ENCODE measurements at regions not wholly inside any gene's neighbourhood (a gene's known extent, or its start where the extent isn't known, plus 50 kb on each side); places are given as distances from the start of the nearest gene placed in this dataset.

GRCh38 chr1:220410611-220411010 is 117.3 kb upstream of the MARK1 start:
- DNase-seq, result peak; percentile 4

- no peak for DNase-seq
These were observed 118.0 kb upstream of the MARK1 start for GRCh38 chr1:220409771-220410595.

GRCh38 chr1:220407191-220407590 is 120.7 kb upstream of the MARK1 start:
- DNase-seq, result no peak

GRCh38 chr1:220398238-220398637 is 126.0 kb upstream of the RAB3GAP2 start:
- DNase-seq, result no peak

GRCh38 chr1:220391491-220391890 is 119.2 kb upstream of the RAB3GAP2 start:
- no peak for DNase-seq

GRCh38 chr1:220389634-220390033 is 117.4 kb upstream of the RAB3GAP2 start:
- no peak for DNase-seq

GRCh38 chr1:220386494-220387195 is 114.4 kb upstream of the RAB3GAP2 start:
- no peak for DNase-seq

- no peak for DNase-seq
These were observed 112.9 kb upstream of the RAB3GAP2 start for GRCh38 chr1:220385158-220385557.

- no peak for DNase-seq
These were observed 110.7 kb upstream of the RAB3GAP2 start for GRCh38 chr1:220382994-220383393.

GRCh38 chr1:220380885-220381284 is 108.6 kb upstream of the RAB3GAP2 start:
- no peak for DNase-seq

GRCh38 chr1:220378571-220379302 is 106.5 kb upstream of the RAB3GAP2 start:
- DNase-seq, result no peak

- DNase-seq, result no peak
These were observed 103.5 kb upstream of the RAB3GAP2 start for GRCh38 chr1:220375715-220376114.

GRCh38 chr1:220374449-220374848 is 102.2 kb upstream of the RAB3GAP2 start:
- no peak for DNase-seq

- DNase-seq, result no peak
These were observed 100.2 kb upstream of the RAB3GAP2 start for GRCh38 chr1:220372451-220372850.

GRCh38 chr1:220371324-220371723 is 99.1 kb upstream of the RAB3GAP2 start:
- DNase-seq, result no peak

GRCh38 chr1:220370041-220370700 is 97.9 kb upstream of the RAB3GAP2 start:
- DNase-seq, result peak; percentile 70

- no peak for DNase-seq
These were observed 97.3 kb upstream of the RAB3GAP2 start for GRCh38 chr1:220369511-220369910.

GRCh38 chr1:220368352-220369265 is 96.4 kb upstream of the RAB3GAP2 start:
- DNase-seq, result no peak

GRCh38 chr1:220367833-220368232 is 95.6 kb upstream of the RAB3GAP2 start:
- no peak for DNase-seq

GRCh38 chr1:220366269-220366668 is 94.0 kb upstream of the RAB3GAP2 start:
- DNase-seq, result no peak

- DNase-seq, result no peak
These were observed 91.1 kb upstream of the RAB3GAP2 start for GRCh38 chr1:220363196-220363837.
